GM23248 (cell line): ENCODE measurements at regions not wholly inside any gene's neighbourhood (a gene's known extent, or its start where the extent isn't known, plus 50 kb on each side); places are given as distances from the start of the nearest gene placed in this dataset.

Experiments used
- DNase-seq: peaks from one replicate; pipeline ENCODE4 v3.0.0-alpha.2; 2015
- H2AFZ ChIP-seq: fragments of 200-600 bp; sonication (generic); 2 replicates; pipeline ENCODE4 v1.6.1; 2016; ENCODE audit warnings: antibody characterized with exemption
- H3F3A ChIP-seq: fragments of 200-600 bp; sonication (generic); 2 replicates; pipeline ENCODE4 v1.6.1; 2016; ENCODE audit warnings: mild to moderate bottlenecking, antibody characterized with exemption, mixed run types; ENCODE audit not compliant: insufficient read depth
- H3K27ac ChIP-seq: fragments of 200-600 bp; sonication (generic); 2 replicates; pipeline ENCODE4 v1.5.1; 2016; ENCODE audit warnings: mild to moderate bottlenecking
- H3K27me3 ChIP-seq: fragments of 200-600 bp; sonication (generic); replicated peaks from 2 replicates; pipeline ENCODE4 v1.6.1; 2016; ENCODE audit warnings: mild to moderate bottlenecking; ENCODE audit not compliant: insufficient read depth
- H3K36me3 ChIP-seq: fragments of 200-600 bp; sonication (generic); 2 replicates; pipeline ENCODE4 v1.6.1; 2016; ENCODE audit warnings: low read depth, mild to moderate bottlenecking
- H3K4me1 ChIP-seq: fragments of 200-600 bp; sonication (generic); 2 replicates; pipeline ENCODE4 v1.6.1; 2016; ENCODE audit warnings: mild to moderate bottlenecking; ENCODE audit not compliant: insufficient read depth
- H3K4me2 ChIP-seq: fragments of 200-600 bp; sonication (generic); one replicate; pipeline ENCODE4 v1.6.1; 2016; ENCODE audit warnings: mild to moderate bottlenecking; ENCODE audit not compliant: unreplicated experiment
- H3K4me3 ChIP-seq: fragments of 200-600 bp; sonication (generic); 2 replicates; pipeline ENCODE4 v1.5.1; 2016; ENCODE audit warnings: mild to moderate bottlenecking
- H3K79me2 ChIP-seq: fragments of 200-600 bp; sonication (generic); 2 replicates; pipeline ENCODE4 v1.6.1; 2016; ENCODE audit warnings: mild to moderate bottlenecking; ENCODE audit not compliant: insufficient read depth
- H3K9ac ChIP-seq: fragments of 200-600 bp; sonication (generic); 2 replicates; pipeline ENCODE4 v1.6.1; 2016; ENCODE audit warnings: mild to moderate bottlenecking
- H3K9me2 ChIP-seq: fragments of 200-600 bp; sonication (generic); 2 replicates; pipeline ENCODE4 v1.6.1; 2016; ENCODE audit warnings: mixed run types, mild to moderate bottlenecking, moderate library complexity; ENCODE audit not compliant: insufficient read depth
- H3K9me3 ChIP-seq: fragments of 200-600 bp; sonication (generic); one replicate; pipeline ENCODE4 v1.6.1; 2017; ENCODE audit warnings: low read depth
- H4K20me1 ChIP-seq: fragments of 200-600 bp; sonication (generic); 2 replicates; pipeline ENCODE4 v1.6.0; 2016; ENCODE audit not compliant: insufficient read depth
- EZH2 ChIP-seq: fragments of 200-600 bp; sonication (generic); IDR thresholded peaks from 2 replicates; pipeline ENCODE4 v1.6.1; 2018; ENCODE audit warnings: antibody characterized with exemption, mild to moderate bottlenecking; ENCODE audit not compliant: insufficient read depth, poor library complexity, severe bottlenecking
- EZH2phosphoT487 ChIP-seq: fragments of 200-600 bp; sonication (generic); IDR thresholded peaks from 2 replicates; pipeline ENCODE4 v1.6.1; 2018; ENCODE audit warnings: antibody characterized with exemption, moderate library complexity, mild to moderate bottlenecking, low read depth; ENCODE audit not compliant: insufficient read depth
- WGBS, 2 experiments: methylation state at CpG; one replicate each; pipeline ENCODE4 v1.1.6; 2015 to 2017; ENCODE audit warnings: low lambda C conversion rate in 2 of 2, low coverage in 1 of 2; ENCODE audit errors: missing lambda C conversion rate in 2 of 2; 5-methylcytosine and 5-hydroxymethylcytosine counted together
- in situ Hi-C: fragments of 300-500 bp; cut with MboI; formaldehyde crosslinking; loops from 2 replicates; pipeline ENCODE4 v1.15.0; 2020

- Histone ChIP-seq H3K9me3 (no peaks in the 10 kb centered on the region), H3K36me3 (no peaks in the 10 kb centered on the region), H3K27ac (no peak overlapping the region), H2AFZ (no peak overlapping the region), H4K20me1 (no peaks in the 10 kb centered on the region), H3K4me1 (no peaks in the 10 kb centered on the region), H3K27me3 (no peaks in the 10 kb centered on the region), H3F3A (no peaks in the 10 kb centered on the region), H3K9me2 (no peaks in the 10 kb centered on the region), H3K4me3 (no peak overlapping the region), H3K9ac (no peak overlapping the region), H3K4me2 (no peak overlapping the region), H3K79me2 (no peaks in the 10 kb centered on the region)
- no peak for DNase-seq
- TF ChIP-seq EZH2phosphoT487 (no peak), EZH2 (no peak)
- 67 to 73% methylated on average over 30 to 34 of the region's 40 CpGs for WGBS, 2 experiments
- in situ Hi-C loops, result no loop called here
Measured at GRCh38 chr19:27909185-27909840, 1303.6 kb downstream of the UQCRFS1 start.

- in situ Hi-C loops, result no loop called here
- 8 to 13% methylated on average over 4 of the region's 4 CpGs for WGBS, 2 experiments
Measured at GRCh38 chr19:27906081-27906480, 1306.9 kb downstream of the UQCRFS1 start.

GRCh38 chr19:27905074-27905473, 1307.9 kb downstream of the UQCRFS1 start:
- H3K27ac ChIP-seq, result no peak overlapping the region
- H3K9ac ChIP-seq, result no peak overlapping the region
- H3K9me3 ChIP-seq, result no peaks in the 10 kb centered on the region
- H3K36me3 ChIP-seq, result no peaks in the 10 kb centered on the region
- H3K4me1 ChIP-seq, result no peaks in the 10 kb centered on the region
- H3K9me2 ChIP-seq, result no peaks in the 10 kb centered on the region
- no peak for DNase-seq
- H3K27me3 ChIP-seq, result no peaks in the 10 kb centered on the region
- H3K4me3 ChIP-seq, result no peak overlapping the region
- no peak overlapping the region for H2AFZ ChIP-seq
- H3K4me2 ChIP-seq, result no peak overlapping the region
- no peaks in the 10 kb centered on the region for H4K20me1 ChIP-seq
- in situ Hi-C loops, result no loop called here
- no peaks in the 10 kb centered on the region for H3F3A ChIP-seq
- TF ChIP-seq EZH2phosphoT487, result no peak
- no peak for TF ChIP-seq EZH2
- no peaks in the 10 kb centered on the region for H3K79me2 ChIP-seq

More at GRCh38 chr19:27906081-27906480, 1306.9 kb downstream of the UQCRFS1 start:
- H2AFZ ChIP-seq, result no peak overlapping the region
- no peak for DNase-seq
- no peak overlapping the region for H3K9ac ChIP-seq
- TF ChIP-seq EZH2phosphoT487 (no peak), EZH2 (no peak)
- H3K4me1 ChIP-seq, result no peaks in the 10 kb centered on the region
- H3K36me3 ChIP-seq, result no peaks in the 10 kb centered on the region
- H3K4me2 ChIP-seq, result no peak overlapping the region
- H3K9me3 ChIP-seq, result no peaks in the 10 kb centered on the region
- no peaks in the 10 kb centered on the region for H3K27me3 ChIP-seq
- H3K79me2 ChIP-seq, result no peaks in the 10 kb centered on the region
- H3K4me3 ChIP-seq, result no peak overlapping the region
- no peaks in the 10 kb centered on the region for H4K20me1 ChIP-seq
- no peak overlapping the region for H3K27ac ChIP-seq
- H3K9me2 ChIP-seq, result no peaks in the 10 kb centered on the region
- H3F3A ChIP-seq, result no peaks in the 10 kb centered on the region

DNA sequence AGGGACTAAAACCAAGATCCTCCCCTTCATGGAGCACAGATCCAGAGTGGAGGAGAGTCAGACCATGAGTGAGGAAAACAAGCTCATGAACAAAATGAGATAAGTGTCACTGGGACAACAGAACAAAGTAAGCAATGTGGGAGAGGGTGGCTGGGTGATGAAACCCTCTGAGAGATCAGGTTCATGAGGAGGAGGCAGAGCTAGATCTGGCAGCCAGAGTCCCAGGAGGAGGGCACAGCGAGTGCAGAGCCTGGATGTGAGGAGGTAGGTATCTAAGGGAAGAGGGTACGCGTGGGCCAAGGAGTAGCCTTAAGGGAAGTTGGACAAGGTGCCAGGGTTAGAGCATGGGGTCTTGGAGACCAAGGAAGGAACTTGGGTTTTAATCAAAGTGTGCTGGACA, 1311.9 kb downstream of the UQCRFS1 start:
- H3K9me3 ChIP-seq, result no peaks in the 10 kb centered on the region
- WGBS, 2 experiments, result 32 to 36% methylated on average over 3 of the region's 3 CpGs
- in situ Hi-C loops, result no loop called here

DNA sequence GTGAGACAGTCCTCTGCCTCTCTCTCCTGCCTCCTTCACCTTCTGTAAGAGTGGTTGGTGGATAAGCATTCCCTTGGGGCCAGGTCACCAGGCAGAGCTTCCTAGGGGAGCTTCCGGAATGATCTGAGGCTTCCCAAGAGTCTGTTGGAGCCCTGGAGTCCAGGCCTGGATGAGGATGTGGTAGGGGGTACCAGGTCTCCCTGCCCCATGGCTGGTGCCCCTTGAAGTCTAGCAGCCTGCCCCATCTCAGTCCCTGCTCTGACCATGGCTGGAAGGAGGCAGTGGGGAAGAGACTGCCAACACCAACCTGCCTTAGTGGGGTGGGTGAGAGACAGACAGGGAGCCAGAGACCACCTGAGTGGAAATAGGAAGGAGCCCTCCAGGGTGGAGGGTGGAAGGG, 1316.9 kb downstream of the UQCRFS1 start:
- Histone ChIP-seq H3K27ac (no peak overlapping the region), H3K9me2 (no peaks in the 10 kb centered on the region), H3K4me3 (no peak overlapping the region), H3K27me3 (no peaks in the 10 kb centered on the region), H3F3A (no peaks in the 10 kb centered on the region), H2AFZ (no peak overlapping the region), H3K9me3 (no peaks in the 10 kb centered on the region), H3K36me3 (no peaks in the 10 kb centered on the region), H3K4me2 (no peak overlapping the region), H3K4me1 (no peaks in the 10 kb centered on the region), H3K79me2 (no peaks in the 10 kb centered on the region), H3K9ac (no peak overlapping the region), H4K20me1 (no peaks in the 10 kb centered on the region)
- DNase-seq, result no peak
- 7 to 50% methylated on average over 1 of the region's 1 CpG for WGBS, 2 experiments
- no peak for TF ChIP-seq EZH2
- TF ChIP-seq EZH2phosphoT487, result no peak
- in situ Hi-C loops, result no loop called here

More for the DNA sequence above, 1311.9 kb downstream of the UQCRFS1 start:
- Histone ChIP-seq H2AFZ (no peak overlapping the region), H3K4me2 (no peak overlapping the region), H3K36me3 (no peaks in the 10 kb centered on the region), H3K9me2 (no peaks in the 10 kb centered on the region), H3F3A (no peaks in the 10 kb centered on the region), H3K9ac (no peak overlapping the region), H3K4me1 (no peaks in the 10 kb centered on the region), H3K27me3 (no peaks in the 10 kb centered on the region), H4K20me1 (no peaks in the 10 kb centered on the region), H3K4me3 (no peak overlapping the region), H3K27ac (no peak overlapping the region), H3K79me2 (no peaks in the 10 kb centered on the region)
- no peak for TF ChIP-seq EZH2phosphoT487
- no peak for TF ChIP-seq EZH2
- DNase-seq, result no peak
